GM21515 (cell line): ENCODE measurements at regions not wholly inside any gene's neighbourhood (a gene's known extent, or its start where the extent isn't known, plus 50 kb on each side); places are given as distances from the start of the nearest gene placed in this dataset.
"Not testable (repeated sequence)": the region's sequence is repeated elsewhere in the genome, so short reads cannot be mapped to it uniquely, and the experiment has no call there.

Experiments
- ATAC-seq: cut with Tn5 transposase; IDR thresholded peaks from one replicate; pipeline ENCODE4 v1.9.1; 2021; ENCODE audit not compliant: unreplicated experiment

- ATAC-seq, result no peak
Measured at GRCh38 chr10:3396116-3396515, 223.5 kb upstream of the PITRM1 start.

GRCh38 chr10:3395458-3395861, 222.9 kb upstream of the PITRM1 start:
- no peak for ATAC-seq

- ATAC-seq, result no peak
Measured at GRCh38 chr10:3395041-3395440, 222.5 kb upstream of the PITRM1 start.

- no peak for ATAC-seq
Measured at GRCh38 chr10:3393958-3394357, 221.4 kb upstream of the PITRM1 start.

- no peak for ATAC-seq
Measured at GRCh38 chr10:3391657-3392056, 219.1 kb upstream of the PITRM1 start.

GRCh38 chr10:3389130-3389529, 216.5 kb upstream of the PITRM1 start:
- no peak for ATAC-seq

- no peak for ATAC-seq
Measured at GRCh38 chr10:3385487-3385886, 212.9 kb upstream of the PITRM1 start.

- ATAC-seq, result no peak
Measured at GRCh38 chr10:3382092-3382491, 209.5 kb upstream of the PITRM1 start.

GRCh38 chr10:3380406-3381050, 207.9 kb upstream of the PITRM1 start:
- ATAC-seq, result no peak

- ATAC-seq, result no peak
Measured at GRCh38 chr10:3376631-3377030, 204.0 kb upstream of the PITRM1 start.

- no peak for ATAC-seq
Measured at GRCh38 chr10:3375505-3375904, 202.9 kb upstream of the PITRM1 start.

- ATAC-seq, result no peak
Measured at GRCh38 chr10:3374914-3375313, 202.3 kb upstream of the PITRM1 start.

- ATAC-seq, result not testable (repeated sequence)
Measured at GRCh38 chr10:3373374-3374027, 200.9 kb upstream of the PITRM1 start.

GRCh38 chr10:3372281-3372680, 199.7 kb upstream of the PITRM1 start:
- ATAC-seq, result no peak

GRCh38 chr10:3371624-3372023, 199.0 kb upstream of the PITRM1 start:
- ATAC-seq, result not testable (repeated sequence)

- no peak for ATAC-seq
Measured at GRCh38 chr10:3366735-3367405, 194.3 kb upstream of the PITRM1 start.

- ATAC-seq, result no peak
Measured at GRCh38 chr10:3366043-3366442, 193.5 kb upstream of the PITRM1 start.

GRCh38 chr10:3365630-3366029, 193.0 kb upstream of the PITRM1 start:
- ATAC-seq, result no peak

GRCh38 chr10:3364768-3365480, 192.3 kb upstream of the PITRM1 start:
- no peak for ATAC-seq

GRCh38 chr10:3363311-3364045, 190.9 kb upstream of the PITRM1 start:
- ATAC-seq, result no peak

- ATAC-seq, result no peak
Measured at GRCh38 chr10:3362394-3362793, 189.8 kb upstream of the PITRM1 start.
